T-cell (primary cell): ENCODE measurements at regions not wholly inside any gene's neighbourhood (a gene's known extent, or its start where the extent isn't known, plus 50 kb on each side); places are given as distances from the start of the nearest gene placed in this dataset.

Experiments used
- ATAC-seq, 4 experiments: fragments of 200-7000 bp in 3 of 4; fragments of 150-1000 bp in 1 of 4; cut with Tn5 transposase; replicated peaks in 1 of 4; 1 replicate in 3 of 4; 2 replicates in 1 of 4; pipeline ENCODE4 v1.10.0; 2021; ENCODE audit warnings: moderate library complexity in 3 of 4, mild to moderate bottlenecking in 2 of 4, moderate number of reproducible peaks in 1 of 4
- CTCF ChIA-PET, 2 donors: fragments of 300-600 bp; sonication (Branson Sonifier 250); formaldehyde crosslinking; loops; one replicate each; lab custom pipeline; 2022; ENCODE audit warnings: antibody characterized with exemption in 2 of 2; lab: Charles Lee
- POLR2A ChIA-PET, 2 donors: fragments of 300-600 bp; sonication (Branson Sonifier 250); formaldehyde crosslinking; loops; one replicate each; lab custom pipeline; 2022; ENCODE audit warnings: antibody characterized with exemption in 2 of 2; lab: Charles Lee
- DNase-seq, 35 experiments: peaks; one replicate each; pipeline versions ENCODE4 v3.0.0 to v3.0.0-alpha.2; 2013 to 2023
- H3K27ac ChIP-seq: one replicate; pipeline ENCODE4 v1.5.1; 2013; ENCODE audit warnings: low read length
- H3K27me3 ChIP-seq, 2 experiments: replicated peaks in 1 of 2; 1 replicate in 1 of 2; 2 replicates in 1 of 2; pipeline versions ENCODE4 v1.6.1 to v1.7.0; 2013; ENCODE audit warnings: low read length in 1 of 2, mixed read lengths in 1 of 2; ENCODE audit not compliant: control insufficient read depth in 2 of 2, insufficient read depth in 2 of 2; ENCODE audit errors: extremely low read depth in 1 of 2
- H3K36me3 ChIP-seq, 2 donors: 1 replicate in 1 of 2; 2 replicates in 1 of 2; pipeline versions ENCODE4 v1.6.1 to v1.7.0; 2013; ENCODE audit warnings: low read length in 1 of 2; ENCODE audit not compliant: control insufficient read depth in 2 of 2, insufficient read depth in 1 of 2; ENCODE audit errors: extremely low read depth in 1 of 2
- H3K4me1 ChIP-seq, 2 experiments: 1 replicate in 1 of 2; 2 replicates in 1 of 2; pipeline versions ENCODE4 v1.6.1 to v1.7.0; 2013; ENCODE audit warnings: low read length in 2 of 2, mixed read lengths in 1 of 2; ENCODE audit not compliant: insufficient read depth in 2 of 2, control insufficient read depth in 1 of 2; ENCODE audit errors: extremely low read depth in 1 of 2
- H3K4me3 ChIP-seq, 2 donors: 1 replicate in 1 of 2; 2 replicates in 1 of 2; pipeline versions ENCODE4 v1.5.1 to v1.7.0; 2013; ENCODE audit warnings: mild to moderate bottlenecking in 2 of 2, low read length in 1 of 2, moderate library complexity in 1 of 2; ENCODE audit not compliant: control insufficient read depth in 1 of 2; ENCODE audit errors: extremely low read depth in 1 of 2
- H3K9me3 ChIP-seq: 2 replicates; pipeline ENCODE4 v1.7.0; 2013
- H3K27ac Mint-ChIP-seq, 2 donors: one replicate each; pipeline ENCODE4 v1.8.0; 2020 to 2021; ENCODE audit warnings: mild to moderate bottlenecking in 2 of 2, mixed read lengths in 2 of 2
- H3K27me3 Mint-ChIP-seq, 2 donors: one replicate each; pipeline ENCODE4 v1.8.0; 2021 to 2022; ENCODE audit warnings: mixed read lengths in 2 of 2
- H3K36me3 Mint-ChIP-seq: one replicate; pipeline ENCODE4 v1.8.0; 2021; ENCODE audit warnings: mixed read lengths
- H3K4me1 Mint-ChIP-seq, 3 donors: one replicate each; pipeline ENCODE4 v1.8.0; 2020 to 2022; ENCODE audit warnings: mixed read lengths in 3 of 3, mild to moderate bottlenecking in 1 of 3
- H3K4me3 Mint-ChIP-seq, 3 donors: one replicate each; pipeline ENCODE4 v1.8.0; 2020 to 2022; ENCODE audit warnings: mild to moderate bottlenecking in 3 of 3, mixed read lengths in 3 of 3, moderate library complexity in 3 of 3
- H3K9me3 Mint-ChIP-seq, 3 donors: one replicate each; pipeline ENCODE4 v1.8.0; 2020 to 2022; ENCODE audit warnings: mixed read lengths in 3 of 3
- WGBS: methylation state at CpG from one replicate; pipeline ENCODE4 v1.1.5; 2013; ENCODE audit warnings: missing lambda C conversion rate; ENCODE audit not compliant: insufficient coverage; 5-methylcytosine and 5-hydroxymethylcytosine counted together

GRCh38 chr17:71383091-71383490 lies 737.7 kb upstream of the SOX9 start:
- no peak overlapping the region for H3K27ac ChIP-seq
- Mint-ChIP-seq H3K9me3 (peaks cover 0 to 5% (median 4%) of the 10 kb centered on the region in 3 donors), H3K27ac (no peak overlapping the region), H3K4me3 (no peak overlapping the region), H3K4me1 (no peaks in the 10 kb centered on the region), H3K27me3 (no peaks in the 10 kb centered on the region), H3K36me3 (no peaks in the 10 kb centered on the region)
- DNase-seq (no peak), ATAC-seq (no peak)
- POLR2A ChIA-PET, result interaction anchor here in 1 of 2 donors (0.6 kb wide), 1 partner anchor 52 kb away, joined by 4 read pairs; no protein-coding TSS in a partner anchor
- CTCF ChIA-PET, result no interaction called here
- no peaks in the 10 kb centered on the region for H3K27me3 ChIP-seq
- H3K4me3 ChIP-seq, result no peak overlapping the region
- no peaks in the 10 kb centered on the region for H3K36me3 ChIP-seq
- no peaks in the 10 kb centered on the region for H3K4me1 ChIP-seq
- no CpG with 5 or more reads among the region's 2 CpGs for WGBS
- H3K9me3 ChIP-seq, result no peaks in the 10 kb centered on the region

GRCh38 chr17:71387456-71387855 lies 733.4 kb upstream of the SOX9 start:
- no peak overlapping the region for H3K4me3 Mint-ChIP-seq
- no peaks in the 10 kb centered on the region for H3K36me3 Mint-ChIP-seq
- H3K4me1 ChIP-seq, result no peaks in the 10 kb centered on the region
- H3K9me3 Mint-ChIP-seq, result peaks cover 5 to 17% (median 14%) of the 10 kb centered on the region in 3 donors
- no peaks in the 10 kb centered on the region for H3K9me3 ChIP-seq
- no peak overlapping the region for H3K27ac Mint-ChIP-seq
- POLR2A ChIA-PET, result no interaction called here
- no peaks in the 10 kb centered on the region for H3K4me1 Mint-ChIP-seq
- H3K27me3 ChIP-seq, result no peaks in the 10 kb centered on the region
- no peaks in the 10 kb centered on the region for H3K36me3 ChIP-seq
- H3K27ac ChIP-seq, result no peak overlapping the region
- H3K4me3 ChIP-seq, result no peak overlapping the region
- H3K27me3 Mint-ChIP-seq, result no peaks in the 10 kb centered on the region
- no peak for ATAC-seq
- CTCF ChIA-PET, result no interaction called here
- no peak for DNase-seq

DNA sequence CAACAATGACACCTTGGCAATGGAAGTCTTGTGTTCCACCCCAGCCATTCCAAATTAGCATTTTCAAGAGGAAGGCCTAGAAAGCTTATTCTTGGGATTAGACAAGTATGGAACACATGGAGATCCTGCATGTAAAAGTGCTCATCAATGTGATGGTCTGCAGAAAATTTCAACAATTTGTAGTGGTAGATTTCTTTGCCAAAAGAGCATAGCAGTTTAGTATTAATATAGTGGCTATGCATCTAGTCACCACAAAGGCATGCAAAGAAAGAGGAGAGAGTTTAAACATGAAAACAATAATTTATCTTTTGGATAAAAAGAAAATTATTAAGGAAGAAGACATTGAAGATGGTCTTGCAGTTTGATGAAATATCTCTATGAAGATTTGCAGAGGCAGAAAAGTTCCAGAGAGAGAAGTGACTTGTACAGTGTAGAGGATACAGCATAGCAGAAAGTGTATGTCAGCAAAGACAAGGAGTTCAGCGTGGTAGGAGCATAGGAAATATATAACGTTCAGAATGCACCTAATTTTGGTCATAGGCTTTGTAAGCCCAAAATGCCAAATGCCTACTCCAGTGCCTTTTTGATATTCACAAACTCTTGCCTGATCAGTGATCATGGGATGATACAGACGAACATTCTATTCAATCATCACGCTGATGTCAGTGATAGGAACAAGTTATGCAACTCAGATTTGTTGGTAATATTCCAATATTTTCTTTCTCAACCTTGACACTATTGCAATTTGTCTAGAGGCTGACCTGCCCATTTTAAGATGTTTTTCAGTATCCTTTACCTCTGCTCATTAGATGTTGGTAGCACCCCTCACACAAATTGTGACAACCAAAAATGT lies 727.9 kb upstream of the SOX9 start:
- no peaks in the 10 kb centered on the region for H3K4me1 ChIP-seq
- no peaks in the 10 kb centered on the region for H3K36me3 ChIP-seq
- H3K9me3 ChIP-seq, result no peaks in the 10 kb centered on the region
- H3K4me3 Mint-ChIP-seq, result no peak overlapping the region
- DNase-seq (no peak), ATAC-seq (no peak)
- H3K4me3 ChIP-seq, result no peak overlapping the region
- no peak overlapping the region for H3K27ac ChIP-seq
- no peaks in the 10 kb centered on the region for H3K27me3 Mint-ChIP-seq
- POLR2A ChIA-PET, result no interaction called here
- H3K27ac Mint-ChIP-seq, result no peak overlapping the region
- peaks cover 5 to 22% (median 17%) of the 10 kb centered on the region in 3 donors for H3K9me3 Mint-ChIP-seq
- no peaks in the 10 kb centered on the region for H3K4me1 Mint-ChIP-seq
- no peaks in the 10 kb centered on the region for H3K27me3 ChIP-seq
- H3K36me3 Mint-ChIP-seq, result no peaks in the 10 kb centered on the region
- CTCF ChIA-PET, result no interaction called here
- WGBS, result 100% methylated on average over 3 of the region's 4 CpGs

GRCh38 chr17:71395901-71396300 lies 724.9 kb upstream of the SOX9 start:
- no peak for DNase-seq
- H3K27me3 Mint-ChIP-seq, result no peaks in the 10 kb centered on the region
- ChIA-PET POLR2A (no interaction called here), CTCF (no interaction called here)
- H3K4me3 ChIP-seq, result no peak overlapping the region
- ATAC-seq, result no peak
- no peaks in the 10 kb centered on the region for H3K9me3 ChIP-seq
- no peak overlapping the region for H3K4me3 Mint-ChIP-seq
- no peaks in the 10 kb centered on the region for H3K36me3 Mint-ChIP-seq
- H3K4me1 ChIP-seq, result no peaks in the 10 kb centered on the region
- no peak overlapping the region for H3K27ac ChIP-seq
- no peaks in the 10 kb centered on the region for H3K4me1 Mint-ChIP-seq
- no peaks in the 10 kb centered on the region for H3K27me3 ChIP-seq
- H3K27ac Mint-ChIP-seq, result no peak overlapping the region
- H3K9me3 Mint-ChIP-seq, result peaks cover 2 to 10% (median 4%) of the 10 kb centered on the region in 3 donors
- WGBS, result no CpG with 5 or more reads among the region's 2 CpGs
- no peaks in the 10 kb centered on the region for H3K36me3 ChIP-seq

- no peak overlapping the region for H3K27ac Mint-ChIP-seq
- H3K9me3 Mint-ChIP-seq, result peaks cover 0 to 10% (median 6%) of the 10 kb centered on the region in 3 donors
- H3K27ac ChIP-seq, result no peak overlapping the region
- no peak for ATAC-seq
- no peaks in the 10 kb centered on the region for H3K27me3 ChIP-seq
- H3K27me3 Mint-ChIP-seq, result no peaks in the 10 kb centered on the region
- no peaks in the 10 kb centered on the region for H3K4me1 Mint-ChIP-seq
- WGBS, result no CpG with 5 or more reads among the region's 3 CpGs
- ChIA-PET CTCF (no interaction called here), POLR2A (no interaction called here)
- no peaks in the 10 kb centered on the region for H3K9me3 ChIP-seq
- no peak for DNase-seq
- no peaks in the 10 kb centered on the region for H3K36me3 ChIP-seq
- no peaks in the 10 kb centered on the region for H3K36me3 Mint-ChIP-seq
- no peak overlapping the region for H3K4me3 ChIP-seq
- no peak overlapping the region for H3K4me3 Mint-ChIP-seq
- H3K4me1 ChIP-seq, result no peaks in the 10 kb centered on the region
These were observed 724.1 kb upstream of the SOX9 start for GRCh38 chr17:71396711-71397110.

DNA sequence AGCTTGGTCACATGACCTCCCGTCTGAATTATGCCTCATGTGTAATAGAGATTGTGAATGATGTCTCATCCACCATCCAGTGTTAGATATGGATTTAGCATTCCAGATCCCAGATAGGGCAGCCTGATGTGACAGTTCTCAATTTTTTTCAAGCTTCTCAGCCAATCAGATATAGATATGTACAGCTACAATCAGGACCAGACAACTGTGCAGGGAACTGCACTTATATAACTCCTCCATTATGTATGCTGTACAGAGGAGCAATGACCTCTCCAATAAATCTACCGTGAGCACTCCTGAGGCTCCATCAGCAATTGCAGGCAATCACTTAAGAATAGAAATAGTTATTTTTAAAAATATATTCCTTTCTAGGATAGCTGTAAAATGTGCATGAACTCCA lies 722.8 kb upstream of the SOX9 start:
- no peaks in the 10 kb centered on the region for H3K4me1 Mint-ChIP-seq
- H3K4me3 Mint-ChIP-seq, result no peak overlapping the region
- H3K27ac Mint-ChIP-seq, result no peak overlapping the region
- no peaks in the 10 kb centered on the region for H3K9me3 ChIP-seq
- H3K36me3 Mint-ChIP-seq, result no peaks in the 10 kb centered on the region
- no peaks in the 10 kb centered on the region for H3K4me1 ChIP-seq
- POLR2A ChIA-PET, result no interaction called here
- H3K4me3 ChIP-seq, result no peak overlapping the region
- H3K27me3 ChIP-seq, result no peaks in the 10 kb centered on the region
- H3K36me3 ChIP-seq, result no peaks in the 10 kb centered on the region
- H3K27me3 Mint-ChIP-seq, result no peaks in the 10 kb centered on the region
- no peak for DNase-seq
- ATAC-seq, result no peak
- WGBS, result no CpG with 5 or more reads among the region's 2 CpGs
- CTCF ChIA-PET, result no interaction called here
- peaks cover 0 to 14% (median 6%) of the 10 kb centered on the region in 3 donors for H3K9me3 Mint-ChIP-seq
- H3K27ac ChIP-seq, result no peak overlapping the region
